ENCODE measurements at regions not wholly inside any gene's neighbourhood (a gene's known extent, or its start where the extent isn't known, plus 50 kb on each side); places are given as distances from the start of the nearest gene placed in this dataset.

DNA sequence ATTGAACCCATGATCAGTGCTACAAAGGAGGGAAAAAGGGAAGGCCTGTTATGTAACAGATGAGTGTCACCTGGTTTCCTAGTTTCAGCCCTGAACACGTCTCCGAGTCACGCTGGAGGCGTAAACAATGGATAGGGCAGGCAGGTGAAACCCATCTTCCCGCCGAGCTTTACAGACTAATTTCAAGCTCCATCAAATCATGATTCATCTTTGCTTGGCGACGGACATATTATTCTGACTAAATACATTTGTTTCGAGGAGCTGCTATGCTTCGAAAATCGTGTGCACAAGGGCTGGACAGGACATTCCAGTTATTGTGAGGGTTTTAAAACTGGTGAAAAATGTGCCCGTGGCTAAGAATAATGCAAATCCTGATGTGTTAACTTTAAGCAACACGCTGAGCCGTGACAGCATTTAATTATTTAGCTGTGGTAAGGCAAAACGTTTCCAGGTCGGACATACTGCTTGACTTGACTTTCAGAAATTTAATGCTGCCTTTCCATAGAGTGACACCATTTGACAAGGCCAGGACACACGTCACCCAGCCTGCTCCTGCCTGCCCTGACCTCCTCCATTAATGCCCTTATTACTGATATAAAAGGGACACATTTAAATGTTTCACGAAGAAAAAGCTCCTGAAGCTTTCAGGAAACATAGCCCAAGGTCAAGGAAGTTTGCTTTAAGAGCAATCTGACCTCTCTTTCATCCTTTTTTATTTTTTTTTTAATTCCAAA lies 1203.5 kb upstream of the TMEM132C start:
- Histone ChIP-seq H3K9me1 (replicated peaks; ENCODE audit: control insufficient read depth, extremely low read depth, insufficient read depth, low read length) (no peaks in the 10 kb centered on the region), H3K4me3 (replicated peaks in 1 of 3; ENCODE audit: insufficient read depth in 1 of 3, low read depth in 1 of 3, low read length in 3 of 3) (no peak overlapping the region), H3K36me3 (ENCODE audit: control insufficient read depth in 2 of 2, extremely low read depth in 1 of 2, insufficient read depth in 2 of 2, low read length in 2 of 2) (no peaks in the 10 kb centered on the region), H3K4me2 (ENCODE audit: insufficient read depth, low read length) (no peak overlapping the region), H3K79me2 (ENCODE audit: control insufficient read depth, insufficient read depth, low read length) (no peaks in the 10 kb centered on the region), H3K27me3 (ENCODE audit: control insufficient read depth in 2 of 2, insufficient read depth in 2 of 2, low read length in 2 of 2) (no peaks in the 10 kb centered on the region), H3K4me1 (ENCODE audit: control insufficient read depth, extremely low read depth, insufficient read depth, low read length) (no peaks in the 10 kb centered on the region), H2AFZ (ENCODE audit: low read depth, low read length) (no peak overlapping the region), H3K9ac (replicated peaks; ENCODE audit: extremely low read depth, insufficient read depth, low read length) (no peak overlapping the region), H3K9me3 (replicated peaks; ENCODE audit: control insufficient read depth, insufficient read depth, low read length) (no peaks in the 10 kb centered on the region), H4K20me1 (replicated peaks; ENCODE audit: control insufficient read depth, extremely low read depth, insufficient read depth, low read length) (no peaks in the 10 kb centered on the region), H3K27ac (ENCODE audit: insufficient read depth, low read depth, low read length) (no peak overlapping the region)
- no peak for FAIRE-seq
- TF ChIP-seq EZH2 (IDR thresholded peaks at IDR 0.05; ENCODE audit: borderline replicate concordance, low read depth, low read length, severe bottlenecking), result no peak
- no peak for TF ChIP-seq FOS (IDR thresholded peaks at IDR 0.05; ENCODE audit: borderline replicate concordance, insufficient read depth, low read length)
- TF ChIP-seq POLR2A (IDR thresholded peaks at IDR 0.05; ENCODE audit: low read depth, low read length), result no peak
- TF ChIP-seq, protein P1, sequence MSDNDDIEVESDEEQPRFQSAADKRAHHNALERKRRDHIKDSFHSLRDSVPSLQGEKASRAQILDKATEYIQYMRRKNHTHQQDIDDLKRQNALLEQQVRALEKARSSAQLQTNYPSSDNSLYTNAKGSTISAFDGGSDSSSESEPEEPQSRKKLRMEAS (IDR thresholded peaks at IDR 0.05; ENCODE audit: insufficient read depth, insufficient read length), result no peak
- TF ChIP-seq JUN (IDR thresholded peaks at IDR 0.05; ENCODE audit: borderline replicate concordance, insufficient read depth, insufficient read length, low read depth), result no peak
- no peak for TF ChIP-seq POLR2AphosphoS5 (IDR thresholded peaks at IDR 0.05; ENCODE audit: insufficient read depth, low read depth, low read length)
- TF ChIP-seq MYC (IDR thresholded peaks at IDR 0.05; ENCODE audit: low read depth, low read length), result no peak
- TF ChIP-seq GATA2 (IDR thresholded peaks at IDR 0.05; ENCODE audit: insufficient read depth, insufficient read length, low read depth, low read length), result no peak
- TF ChIP-seq, protein P2, sequence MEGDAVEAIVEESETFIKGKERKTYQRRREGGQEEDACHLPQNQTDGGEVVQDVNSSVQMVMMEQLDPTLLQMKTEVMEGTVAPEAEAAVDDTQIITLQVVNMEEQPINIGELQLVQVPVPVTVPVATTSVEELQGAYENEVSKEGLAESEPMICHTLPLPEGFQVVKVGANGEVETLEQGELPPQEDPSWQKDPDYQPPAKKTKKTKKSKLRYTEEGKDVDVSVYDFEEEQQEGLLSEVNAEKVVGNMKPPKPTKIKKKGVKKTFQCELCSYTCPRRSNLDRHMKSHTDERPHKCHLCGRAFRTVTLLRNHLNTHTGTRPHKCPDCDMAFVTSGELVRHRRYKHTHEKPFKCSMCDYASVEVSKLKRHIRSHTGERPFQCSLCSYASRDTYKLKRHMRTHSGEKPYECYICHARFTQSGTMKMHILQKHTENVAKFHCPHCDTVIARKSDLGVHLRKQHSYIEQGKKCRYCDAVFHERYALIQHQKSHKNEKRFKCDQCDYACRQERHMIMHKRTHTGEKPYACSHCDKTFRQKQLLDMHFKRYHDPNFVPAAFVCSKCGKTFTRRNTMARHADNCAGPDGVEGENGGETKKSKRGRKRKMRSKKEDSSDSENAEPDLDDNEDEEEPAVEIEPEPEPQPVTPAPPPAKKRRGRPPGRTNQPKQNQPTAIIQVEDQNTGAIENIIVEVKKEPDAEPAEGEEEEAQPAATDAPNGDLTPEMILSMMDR (IDR thresholded peaks at IDR 0.05; ENCODE audit: extremely low read depth in 1 of 2, insufficient read depth in 1 of 2, low read depth in 1 of 2, low read length in 2 of 2), result no peak
- ChIA-PET POLR2A (no interaction called here), CTCF (no interaction called here)
- no TSS peak for BruUV-seq (replicated peaks)
- dilution Hi-C loops (cut with MboI; ENCODE audit: extremely low pct_ligation_motif_present, low sequenced_read_pairs), result no loop called here
- DNase-seq (ENCODE audit: low read depth, low spot score), result no peak
- intact Hi-C loops (cut with micrococcal nuclease), result no loop called here

All from endothelial cell of umbilical vein (primary cell).